OCI-LY7 (cell line): ENCODE measurements at regions not wholly inside any gene's neighbourhood (a gene's known extent, or its start where the extent isn't known, plus 50 kb on each side); places are given as distances from the start of the nearest gene placed in this dataset.

Source experiments
- BruUV-seq: library from RNA; stranded (reverse); fragments of 400-500 nt; replicated peaks from 2 replicates; lab custom pipeline; 2021; lab: Mats Ljungman, UMichigan
- CTCF ChIA-PET: fragments of 300-600 bp; sonication (Branson Sonifier 250); formaldehyde crosslinking; loops from one replicate; lab custom pipeline; 2022; ENCODE audit warnings: antibody characterized with exemption; ENCODE audit not compliant: unreplicated experiment; lab: Charles Lee
- POLR2A ChIA-PET: fragments of 300-600 bp; sonication (Branson Sonifier 250); formaldehyde crosslinking; loops from one replicate; lab custom pipeline; 2022; ENCODE audit warnings: antibody characterized with exemption; lab: Charles Lee
- DNase-seq: peaks from one replicate; pipeline ENCODE4 v3.0.0-alpha.2; 2015; ENCODE audit warnings: low spot score
- H2AFZ ChIP-seq: fragments of 200-600 bp; sonication (generic), shearing (Covaris generic); 2 replicates; pipeline ENCODE4 v1.6.1; 2014; ENCODE audit warnings: mild to moderate bottlenecking, antibody characterized with exemption, low read length, moderate library complexity
- H3K27ac ChIP-seq: fragments of 200-600 bp; sonication (generic); 2 replicates; pipeline ENCODE4 v1.5.1; 2014; ENCODE audit warnings: mixed run types, low read depth, mild to moderate bottlenecking, moderate library complexity, low read length, inconsistent platforms; ENCODE audit not compliant: poor library complexity, severe bottlenecking
- H3K36me3 ChIP-seq: fragments of 200-600 bp; sonication (generic); 2 replicates; pipeline ENCODE4 v1.6.1; 2014; ENCODE audit warnings: mild to moderate bottlenecking, antibody characterized with exemption, low read length, moderate library complexity, mixed read lengths; ENCODE audit not compliant: insufficient read depth
- H3K4me1 ChIP-seq: fragments of 200-600 bp; sonication (generic); 2 replicates; pipeline ENCODE4 v1.5.1; 2014; ENCODE audit warnings: mild to moderate bottlenecking, low read length; ENCODE audit not compliant: insufficient read depth, poor library complexity, severe bottlenecking
- H3K4me2 ChIP-seq: fragments of 200-600 bp; sonication (generic); 2 replicates; pipeline ENCODE4 v1.6.1; 2014; ENCODE audit warnings: mild to moderate bottlenecking, low read length
- H3K4me3 ChIP-seq: fragments of 200-600 bp; sonication (generic); 2 replicates; pipeline ENCODE4 v1.5.1; 2014; ENCODE audit warnings: mild to moderate bottlenecking, low read depth, low read length; ENCODE audit not compliant: poor library complexity, severe bottlenecking
- H3K79me2 ChIP-seq: fragments of 200-600 bp; sonication (generic); 2 replicates; pipeline ENCODE4 v1.6.1; 2016; ENCODE audit warnings: low read depth, mild to moderate bottlenecking, low read length, moderate library complexity, mixed read lengths; ENCODE audit not compliant: insufficient read depth
- H3K9me2 ChIP-seq: fragments of 200-600 bp; sonication (generic); 2 replicates; pipeline ENCODE4 v1.6.1; 2016; ENCODE audit warnings: mild to moderate bottlenecking, low read length, mixed read lengths; ENCODE audit not compliant: insufficient read depth
- H3K9me3 ChIP-seq: fragments of 200-600 bp; sonication (generic); 2 replicates; pipeline ENCODE4 v1.6.1; 2014; ENCODE audit warnings: mild to moderate bottlenecking, mixed run types, low read length, mixed read lengths
- H4K20me1 ChIP-seq: fragments of 200-600 bp; sonication (generic); 2 replicates; pipeline ENCODE4 v1.6.1; 2014; ENCODE audit warnings: mild to moderate bottlenecking, antibody characterized with exemption, low read length, moderate library complexity, mixed read lengths; ENCODE audit not compliant: insufficient read depth
- CTCF ChIP-seq: fragments of 200-600 bp; sonication (generic); conservative IDR thresholded peaks from 2 replicates; pipeline ENCODE4 v1.5.1; 2014; ENCODE audit warnings: mild to moderate bottlenecking, antibody characterized with exemption, low read length, moderate library complexity, mixed read lengths
- EZH2phosphoT487 ChIP-seq: fragments of 200-600 bp; sonication (generic); IDR thresholded peaks from 2 replicates; pipeline ENCODE4 v1.6.1; 2018; ENCODE audit warnings: low read depth, borderline replicate concordance, mild to moderate bottlenecking, mixed run types, antibody characterized with exemption, low read length, moderate library complexity, mixed read lengths
- intact Hi-C: fragments of 100-400 bp; cut with micrococcal nuclease; formaldehyde crosslinking; loops from one replicate; pipeline ENCODE4 v1.10.0; 2022; ENCODE audit not compliant: unreplicated experiment

GRCh38 chr1:234550341-234551031 lies 59.5 kb downstream of the IRF2BP2 start:
- H4K20me1 ChIP-seq, result no peaks in the 10 kb centered on the region
- H3K4me2 ChIP-seq, result no peak overlapping the region
- H3K4me1 ChIP-seq, result no peaks in the 10 kb centered on the region
- H3K79me2 ChIP-seq, result no peaks in the 10 kb centered on the region
- no TSS peak for BruUV-seq
- no peaks in the 10 kb centered on the region for H3K9me2 ChIP-seq
- H3K4me3 ChIP-seq, result no peak overlapping the region
- no peaks in the 10 kb centered on the region for H3K36me3 ChIP-seq
- H2AFZ ChIP-seq, result no peak overlapping the region
- CTCF ChIA-PET, result interaction anchor here (0.5 kb wide), 1 partner anchor 29 kb away, joined by 3 read pairs; no protein-coding TSS in a partner anchor
- TF ChIP-seq EZH2phosphoT487, result no peak
- TF ChIP-seq CTCF, result no peak
- intact Hi-C loops, result no loop called here
- no peaks in the 10 kb centered on the region for H3K9me3 ChIP-seq
- POLR2A ChIA-PET, result interaction anchor here (0.5 to 0.9 kb wide), 3 partner anchors 26 to 468 kb away, joined by 3 to 4 read pairs (median 3); no protein-coding TSS in a partner anchor
- H3K27ac ChIP-seq, result no peak overlapping the region
- DNase-seq, result no peak

- no peaks in the 10 kb centered on the region for H3K36me3 ChIP-seq
- H3K4me1 ChIP-seq, result no peaks in the 10 kb centered on the region
- BruUV-seq, result no TSS peak
- no peak overlapping the region for H3K4me2 ChIP-seq
- POLR2A ChIA-PET, result interaction anchor here (0.6 to 0.7 kb wide), 3 partner anchors 9 to 849 kb away, joined by 3 to 4 read pairs (median 3); no protein-coding TSS in a partner anchor
- H3K9me2 ChIP-seq, result no peaks in the 10 kb centered on the region
- no peaks in the 10 kb centered on the region for H3K79me2 ChIP-seq
- no peaks in the 10 kb centered on the region for H4K20me1 ChIP-seq
- TF ChIP-seq CTCF, result no peak
- no peak for TF ChIP-seq EZH2phosphoT487
- H3K27ac ChIP-seq, result no peak overlapping the region
- no peak overlapping the region for H2AFZ ChIP-seq
- H3K9me3 ChIP-seq, result no peaks in the 10 kb centered on the region
- DNase-seq, result no peak
- intact Hi-C loops, result no loop called here
- CTCF ChIA-PET, result no interaction called here
- no peak overlapping the region for H3K4me3 ChIP-seq
Observed at GRCh38 chr1:234549447-234550021, 60.4 kb downstream of the IRF2BP2 start.
